Heart right ventricle (tissue), 16 donors: ENCODE measurements at regions not wholly inside any gene's neighbourhood (a gene's known extent, or its start where the extent isn't known, plus 50 kb on each side); places are given as distances from the start of the nearest gene placed in this dataset.

Experiments used
- ATAC-seq, 8 donors: fragments of 200-7000 bp; cut with Tn5 transposase; one replicate each; pipeline ENCODE4 v1.9.1; 2020; ENCODE audit warnings: mild to moderate bottlenecking in 8 of 8, moderate library complexity in 8 of 8, moderate number of reproducible peaks in 1 of 8
- DNase-seq, 2 donors: peaks; one replicate each; pipeline ENCODE4 v3.0.0-alpha.2; 2020
- H3K27ac ChIP-seq, 10 donors: fragments of 200-600 bp; sonication (generic) in 2 of 10; one replicate each; pipeline versions ENCODE4 v1.5.0 to v1.8.0; 2020 to 2022; ENCODE audit warnings: mild to moderate bottlenecking in 3 of 10
- H3K27me3 ChIP-seq, 7 donors: fragments of 200-600 bp; one replicate each; pipeline ENCODE4 v1.8.0; 2021 to 2022; ENCODE audit warnings: mild to moderate bottlenecking in 2 of 7
- H3K36me3 ChIP-seq, 9 donors: fragments of 200-600 bp; sonication (generic) in 1 of 9; one replicate each; pipeline versions ENCODE4 v1.5.0 to v1.8.0; 2020 to 2022; ENCODE audit warnings: mild to moderate bottlenecking in 2 of 9
- H3K4me1 ChIP-seq, 9 donors: fragments of 200-600 bp; sonication (generic) in 1 of 9; one replicate each; pipeline versions ENCODE4 v1.5.0 to v1.8.0; 2020 to 2022; ENCODE audit warnings: mild to moderate bottlenecking in 4 of 9
- H3K4me3 ChIP-seq, 10 donors: fragments of 200-600 bp; sonication (generic) in 2 of 10; one replicate each; pipeline versions ENCODE4 v1.5.0 to v1.8.0; 2020 to 2022; ENCODE audit warnings: mild to moderate bottlenecking in 7 of 10, moderate library complexity in 2 of 10
- H3K9me3 ChIP-seq, 11 donors: fragments of 200-600 bp in 10 of 11; sonication (generic) in 2 of 11; one replicate each; pipeline versions ENCODE4 v1.5.0 to v1.8.0; 2013 to 2022; ENCODE audit warnings: mild to moderate bottlenecking in 2 of 11, control low read depth in 1 of 11, moderate library complexity in 1 of 11
- WGBS, 2 donors: extraction: QIAGEN DNeasy Blood & Tissue Kit; methylation state at CpG; one replicate each; pipeline ENCODE4 v1.1.7; 2013; ENCODE audit warnings: inconsistent platforms in 1 of 2; 5-methylcytosine and 5-hydroxymethylcytosine counted together
- intact Hi-C, 10 donors: fragments of 100-400 bp; cut with DNase I; formaldehyde crosslinking; loops; one replicate each; pipeline versions ENCODE4 v1.11.1 to v1.14.2; 2022
- TF ChIP-seq, protein P1 (sequence below), 9 donors: fragments of 200-600 bp; sonication (generic) in 2 of 9; IDR thresholded peaks; one replicate each; pipeline versions ENCODE4 v1.5.0 to v1.8.0; 2021 to 2022; ENCODE audit warnings: antibody characterized with exemption in 9 of 9, mild to moderate bottlenecking in 5 of 9, moderate library complexity in 1 of 9
- donor health status: Arrhythmogenic right ventricular cardiomyopathy.
- donor health status: ischemic (EF 13 %, LVEDD 7.1; RV severe dilation, severe dysfunction).
- donor health status: healthy with polysubstance abuse.
- donor health status: DM: no; HTN: yes; CAD: no.
- donor health status: DM: no; HTN: no; CAD: no.
- donor health status: ischemic (EF 25% LVEDD 6.9; RV normal size, moderate dysfunction).
- donor health status: ischemic (EF 25% LVEDD 5.7; RV mildly dilated, moderate dysfunction).
- donor health status: healthy.
- donor health status: DM: yes; HTN: yes; CAD: no.
- donor health status: Ischemic cardiomyopathy.
- donor health status: ischemic (EF 35%, LVEDD 5.7; RV mildly dilated, moderate dysfunction).
- donor health status: nonischemic (EF 11% LVEDD 7.7; RV severe dilation, severe dysfunction).
- donor health status: DM: yes; HTN: yes; CAD: no.
- donor health status: PGD.
- donor health status: ischemic (EF 29% LVEDD 5.4; RV normal size, mild dysfunction).
- donor health status: nonischemic (EF 23%, LVEDD 6.1; RV moderate dilation, normal function).

GRCh38 chr3:81394651-81395524 is 366.6 kb downstream of the GBE1 start:
- Histone ChIP-seq H3K4me3 (no peak overlapping the region), H3K27ac (no peak overlapping the region), H3K9me3 (no peaks in the 10 kb centered on the region), H3K36me3 (no peaks in the 10 kb centered on the region), H3K4me1 (no peaks in the 10 kb centered on the region), H3K27me3 (no peaks in the 10 kb centered on the region)
- ATAC-seq (no peak), DNase-seq (no peak)
- TF ChIP-seq, protein P1, sequence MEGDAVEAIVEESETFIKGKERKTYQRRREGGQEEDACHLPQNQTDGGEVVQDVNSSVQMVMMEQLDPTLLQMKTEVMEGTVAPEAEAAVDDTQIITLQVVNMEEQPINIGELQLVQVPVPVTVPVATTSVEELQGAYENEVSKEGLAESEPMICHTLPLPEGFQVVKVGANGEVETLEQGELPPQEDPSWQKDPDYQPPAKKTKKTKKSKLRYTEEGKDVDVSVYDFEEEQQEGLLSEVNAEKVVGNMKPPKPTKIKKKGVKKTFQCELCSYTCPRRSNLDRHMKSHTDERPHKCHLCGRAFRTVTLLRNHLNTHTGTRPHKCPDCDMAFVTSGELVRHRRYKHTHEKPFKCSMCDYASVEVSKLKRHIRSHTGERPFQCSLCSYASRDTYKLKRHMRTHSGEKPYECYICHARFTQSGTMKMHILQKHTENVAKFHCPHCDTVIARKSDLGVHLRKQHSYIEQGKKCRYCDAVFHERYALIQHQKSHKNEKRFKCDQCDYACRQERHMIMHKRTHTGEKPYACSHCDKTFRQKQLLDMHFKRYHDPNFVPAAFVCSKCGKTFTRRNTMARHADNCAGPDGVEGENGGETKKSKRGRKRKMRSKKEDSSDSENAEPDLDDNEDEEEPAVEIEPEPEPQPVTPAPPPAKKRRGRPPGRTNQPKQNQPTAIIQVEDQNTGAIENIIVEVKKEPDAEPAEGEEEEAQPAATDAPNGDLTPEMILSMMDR (IDR thresholded peaks at IDR 0.05): no peak
- WGBS, 2 donors: 78 to 88% methylated on average over 4 of the region's 4 CpGs
- intact Hi-C loops: no loop called here

- TF ChIP-seq, protein P1 (IDR thresholded peaks at IDR 0.05): no peak
- no peak for DNase-seq
These were observed 368.2 kb downstream of the GBE1 start for GRCh38 chr3:81393251-81393650.

DNA sequence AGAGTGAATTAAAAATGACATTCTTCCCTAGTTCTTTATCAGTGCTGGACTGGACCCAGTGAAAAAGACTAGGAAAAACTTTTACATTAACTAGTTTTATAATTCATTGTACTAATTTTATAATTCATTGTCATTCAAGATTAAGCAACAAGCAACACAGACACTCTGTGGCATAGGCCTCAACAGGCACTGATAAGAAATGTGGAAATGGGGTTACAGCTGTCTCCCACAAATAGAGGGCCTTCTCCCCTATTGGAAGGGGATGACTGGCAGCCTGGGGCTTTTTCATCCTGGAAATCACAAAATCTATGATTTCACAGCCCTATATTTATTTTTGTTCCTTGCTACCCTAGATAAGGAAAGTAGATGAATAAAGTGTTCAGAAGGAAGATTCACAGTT is 370.6 kb downstream of the GBE1 start:
- TF ChIP-seq, protein P1 (IDR thresholded peaks at IDR 0.05): no peak
- Histone ChIP-seq H3K36me3 (no peaks in the 10 kb centered on the region), H3K4me1 (no peaks in the 10 kb centered on the region), H3K4me3 (no peak overlapping the region), H3K9me3 (no peaks in the 10 kb centered on the region), H3K27me3 (no peaks in the 10 kb centered on the region), H3K27ac (no peak overlapping the region)
- no peak for ATAC-seq
- no peak for DNase-seq
- intact Hi-C loops: no loop called here

More at GRCh38 chr3:81393251-81393650, 368.2 kb downstream of the GBE1 start:
- ATAC-seq: no peak
- Histone ChIP-seq H3K27me3 (no peaks in the 10 kb centered on the region), H3K27ac (no peak overlapping the region), H3K9me3 (no peaks in the 10 kb centered on the region), H3K4me3 (no peak overlapping the region), H3K4me1 (no peaks in the 10 kb centered on the region), H3K36me3 (no peaks in the 10 kb centered on the region)
- intact Hi-C loops: no loop called here
- WGBS, 2 donors: 67 to 77% methylated on average over 1 of the region's 1 CpG

- TF ChIP-seq, protein P1 (IDR thresholded peaks at IDR 0.05): no peak
- ATAC-seq: no peak
- H3K36me3 ChIP-seq: no peaks in the 10 kb centered on the region
- H3K27me3 ChIP-seq: no peaks in the 10 kb centered on the region
- no peak overlapping the region for H3K27ac ChIP-seq
- no peak for DNase-seq
- H3K4me1 ChIP-seq: no peaks in the 10 kb centered on the region
- WGBS, 2 donors: 85 to 87% methylated on average over 4 of the region's 4 CpGs
- no peaks in the 10 kb centered on the region for H3K9me3 ChIP-seq
- H3K4me3 ChIP-seq: no peak overlapping the region
- intact Hi-C loops: no loop called here
These were observed 373.3 kb downstream of the GBE1 start for GRCh38 chr3:81388191-81388590.
